HEK293T (cell line): ENCODE measurements at regions not wholly inside any gene's neighbourhood (a gene's known extent, or its start where the extent isn't known, plus 50 kb on each side); places are given as distances from the start of the nearest gene placed in this dataset.

Source experiments
- ARNT ChIP-seq: fragments of 450-650 bp; IDR thresholded peaks from 2 replicates; pipeline ENCODE4 v1.6.1; 2017; ENCODE audit warnings: mild to moderate bottlenecking
- BHLHE40 ChIP-seq: fragments of 450-650 bp; IDR thresholded peaks from 2 replicates; pipeline ENCODE4 v1.6.1; 2016; ENCODE audit warnings: mild to moderate bottlenecking, moderate library complexity, borderline replicate concordance
- CTBP1 ChIP-seq: fragments of 450-650 bp; IDR thresholded peaks from 2 replicates; pipeline ENCODE4 v1.6.1; 2016; ENCODE audit warnings: borderline replicate concordance
- FOXK2 ChIP-seq: fragments of 450-650 bp; IDR thresholded peaks from 2 replicates; pipeline ENCODE4 v1.6.1; 2016; ENCODE audit warnings: mild to moderate bottlenecking
- FOXM1 ChIP-seq: fragments of 450-650 bp; IDR thresholded peaks from 2 replicates; pipeline ENCODE4 v1.6.1; 2017; ENCODE audit warnings: mild to moderate bottlenecking, borderline replicate concordance
- NFRKB ChIP-seq: fragments of 450-650 bp; IDR thresholded peaks from 2 replicates; pipeline ENCODE4 v1.6.1; 2016; ENCODE audit warnings: mild to moderate bottlenecking, moderate library complexity
- SP1 ChIP-seq: fragments of 450-650 bp; IDR thresholded peaks from 2 replicates; pipeline ENCODE4 v1.6.1; 2017
- SUZ12 ChIP-seq: fragments of 450-650 bp; IDR thresholded peaks from 2 replicates; pipeline ENCODE4 v1.6.1; 2016; ENCODE audit warnings: mild to moderate bottlenecking
- TARDBP ChIP-seq: fragments of 450-650 bp; IDR thresholded peaks from 2 replicates; pipeline ENCODE4 v1.6.1; 2016
- ZNF384 ChIP-seq: fragments of 450-650 bp; IDR thresholded peaks from 2 replicates; pipeline ENCODE4 v1.6.1; 2016
- TF ChIP-seq, protein P1 (sequence below): fragments of 450-650 bp; IDR thresholded peaks from 2 replicates; pipeline ENCODE4 v1.6.1; 2016

DNA sequence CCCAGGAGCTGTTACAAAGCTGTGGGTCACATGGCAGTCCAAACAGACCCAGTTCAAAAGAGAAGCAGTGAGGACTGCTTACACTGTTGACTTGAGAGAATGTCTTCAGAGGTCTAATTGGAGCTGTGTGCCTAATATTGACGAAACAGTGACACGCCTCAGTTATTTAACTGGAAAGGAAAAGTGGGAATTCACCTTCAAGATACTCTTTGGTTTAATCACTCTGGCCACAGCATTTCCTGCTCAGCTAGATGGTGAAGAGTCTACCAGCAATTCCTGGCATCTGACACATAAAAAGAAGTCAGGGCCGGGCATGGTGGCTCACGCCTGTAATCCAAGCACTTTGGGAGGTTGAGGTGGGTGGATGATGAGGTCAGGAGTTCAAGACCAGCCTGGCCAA is 326.4 kb downstream of the SV2B start:
- TF ChIP-seq TARDBP (no peak), NFRKB (no peak), BHLHE40 (no peak), SUZ12 (no peak), ZNF384 (no peak), SP1 (no peak), ARNT (no peak), CTBP1 (no peak), FOXM1 (no peak), FOXK2 (no peak)
- TF ChIP-seq, protein P1, sequence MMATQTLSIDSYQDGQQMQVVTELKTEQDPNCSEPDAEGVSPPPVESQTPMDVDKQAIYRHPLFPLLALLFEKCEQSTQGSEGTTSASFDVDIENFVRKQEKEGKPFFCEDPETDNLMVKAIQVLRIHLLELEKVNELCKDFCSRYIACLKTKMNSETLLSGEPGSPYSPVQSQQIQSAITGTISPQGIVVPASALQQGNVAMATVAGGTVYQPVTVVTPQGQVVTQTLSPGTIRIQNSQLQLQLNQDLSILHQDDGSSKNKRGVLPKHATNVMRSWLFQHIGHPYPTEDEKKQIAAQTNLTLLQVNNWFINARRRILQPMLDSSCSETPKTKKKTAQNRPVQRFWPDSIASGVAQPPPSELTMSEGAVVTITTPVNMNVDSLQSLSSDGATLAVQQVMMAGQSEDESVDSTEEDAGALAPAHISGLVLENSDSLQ = no peak
